HG02759 (cell line): ENCODE measurements at regions not wholly inside any gene's neighbourhood (a gene's known extent, or its start where the extent isn't known, plus 50 kb on each side); places are given as distances from the start of the nearest gene placed in this dataset.
"Not testable (repeated sequence)": the region's sequence is repeated elsewhere in the genome, so short reads cannot be mapped to it uniquely, and the experiment has no call there.

Experiments
- ATAC-seq: cut with Tn5 transposase; IDR thresholded peaks from one replicate; pipeline ENCODE4 v1.9.1; 2021; ENCODE audit warnings: mild to moderate bottlenecking, moderate library complexity; ENCODE audit not compliant: unreplicated experiment

GRCh38 chr14:46147452-46147851 lies 504.1 kb downstream of the RPL10L start:
- ATAC-seq = no peak

GRCh38 chr14:46147024-46147423 lies 504.6 kb downstream of the RPL10L start:
- ATAC-seq = no peak

GRCh38 chr14:46140445-46140844 lies 511.1 kb downstream of the RPL10L start:
- no peak for ATAC-seq

GRCh38 chr14:46139649-46140048 lies 511.9 kb downstream of the RPL10L start:
- ATAC-seq = no peak

- ATAC-seq = no peak
Observed at GRCh38 chr14:46137786-46138185, 513.8 kb downstream of the RPL10L start.

GRCh38 chr14:46136456-46136855 lies 515.1 kb downstream of the RPL10L start:
- ATAC-seq = no peak

GRCh38 chr14:46108228-46108627 lies 543.4 kb downstream of the RPL10L start:
- no peak for ATAC-seq

GRCh38 chr14:46100901-46101300 lies 550.7 kb downstream of the RPL10L start:
- not testable (repeated sequence) for ATAC-seq

GRCh38 chr14:46091819-46092218 lies 559.8 kb downstream of the RPL10L start:
- ATAC-seq = no peak

- no peak for ATAC-seq
Observed at GRCh38 chr14:46087604-46088003, 564.0 kb downstream of the RPL10L start.

- no peak for ATAC-seq
Observed at GRCh38 chr14:46074061-46074460, 577.5 kb downstream of the RPL10L start.

GRCh38 chr14:46063872-46064271 lies 587.7 kb downstream of the RPL10L start:
- ATAC-seq = no peak

GRCh38 chr14:46058964-46059563 lies 592.5 kb downstream of the RPL10L start:
- no peak for ATAC-seq

- ATAC-seq = no peak
Observed at GRCh38 chr14:46057799-46058198, 593.8 kb downstream of the RPL10L start.

GRCh38 chr14:46054526-46054925 lies 597.1 kb downstream of the RPL10L start:
- no peak for ATAC-seq

- ATAC-seq = no peak
Observed at GRCh38 chr14:46053221-46053620, 598.4 kb downstream of the RPL10L start.

GRCh38 chr14:46051796-46052195 lies 599.8 kb downstream of the RPL10L start:
- ATAC-seq = no peak

GRCh38 chr14:46048127-46048526 lies 603.5 kb downstream of the RPL10L start:
- no peak for ATAC-seq

- no peak for ATAC-seq
Observed at GRCh38 chr14:46036099-46036498, 615.5 kb downstream of the RPL10L start.

GRCh38 chr14:46034305-46034704 lies 617.3 kb downstream of the RPL10L start:
- ATAC-seq = no peak

- ATAC-seq = no peak
Observed at GRCh38 chr14:46018846-46019420, 632.6 kb downstream of the RPL10L start.

- no peak for ATAC-seq
Observed at GRCh38 chr14:46008348-46008747, 643.2 kb downstream of the RPL10L start.

- ATAC-seq = no peak
Observed at GRCh38 chr14:45998554-45998953, 653.0 kb downstream of the RPL10L start.
